NCI-H1694 treated with DMSO at 0.1 percent for 48 hours (cell line): ENCODE measurements at regions not wholly inside any gene's neighbourhood (a gene's known extent, or its start where the extent isn't known, plus 50 kb on each side); places are given as distances from the start of the nearest gene placed in this dataset.
"Not testable (repeated sequence)": the region's sequence is repeated elsewhere in the genome, so short reads cannot be mapped to it uniquely, and the experiment has no call there.

Experiments
- DNase-seq: peaks from one replicate; lab custom pipeline; 2025; lab: John Stamatoyannopoulos, UW

GRCh38 chr2:215831296-215831913, 181.9 kb downstream of the MREG start:
- no peak for DNase-seq

DNA sequence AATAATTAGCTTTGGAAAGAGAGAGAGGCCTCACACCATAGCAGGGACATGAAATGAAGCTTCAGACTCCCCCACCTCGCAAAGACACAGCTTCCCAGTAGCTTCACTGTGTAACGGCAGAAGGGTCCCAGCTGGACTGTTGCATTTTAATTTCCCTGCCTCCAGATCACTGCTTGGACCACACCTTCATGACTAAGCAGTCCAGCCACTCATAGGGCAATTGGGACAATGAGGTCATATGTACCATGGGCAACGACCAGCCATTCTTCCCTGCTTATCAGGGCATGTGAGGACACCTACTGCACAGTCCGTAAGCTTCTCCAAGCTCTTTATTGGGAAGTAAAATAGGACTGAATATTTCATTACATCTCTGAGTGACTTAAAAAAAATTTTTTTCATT, 183.0 kb downstream of the MREG start:
- DNase-seq, result no peak

GRCh38 chr2:215829261-215829660, 184.1 kb downstream of the MREG start:
- no peak for DNase-seq

DNA sequence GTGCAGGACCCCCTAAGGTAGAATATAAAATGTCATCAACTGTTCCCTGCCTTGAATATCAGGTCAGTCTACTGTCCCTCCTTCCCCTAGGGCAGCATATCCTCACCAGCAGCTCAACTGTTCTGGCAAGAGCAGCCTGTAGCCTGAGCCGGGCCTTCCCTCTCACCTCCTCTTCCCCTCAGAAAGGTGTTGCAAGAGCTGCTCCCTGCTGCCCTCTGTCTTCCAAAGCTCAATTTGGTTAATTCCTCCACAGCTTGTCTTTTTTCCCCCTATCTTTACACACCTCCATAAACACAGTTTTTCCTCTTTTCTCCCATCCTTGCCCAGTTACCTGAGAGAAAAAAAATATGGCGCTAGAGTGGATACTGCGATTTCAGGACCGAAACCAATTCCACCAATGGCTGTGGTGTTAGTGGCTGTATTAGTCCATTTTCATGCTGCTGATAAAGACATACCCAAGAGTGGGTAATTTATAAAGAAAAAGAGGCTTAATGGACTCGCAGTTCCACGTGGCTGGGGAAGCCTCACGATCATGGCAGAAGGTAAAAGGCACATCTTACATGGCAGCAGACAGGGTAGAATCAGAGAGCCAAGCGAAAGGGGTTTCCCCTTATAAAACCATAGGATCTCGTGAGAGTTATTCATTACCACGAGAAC, 184.7 kb downstream of the MREG start:
- peak; percentile 47 for DNase-seq

DNA sequence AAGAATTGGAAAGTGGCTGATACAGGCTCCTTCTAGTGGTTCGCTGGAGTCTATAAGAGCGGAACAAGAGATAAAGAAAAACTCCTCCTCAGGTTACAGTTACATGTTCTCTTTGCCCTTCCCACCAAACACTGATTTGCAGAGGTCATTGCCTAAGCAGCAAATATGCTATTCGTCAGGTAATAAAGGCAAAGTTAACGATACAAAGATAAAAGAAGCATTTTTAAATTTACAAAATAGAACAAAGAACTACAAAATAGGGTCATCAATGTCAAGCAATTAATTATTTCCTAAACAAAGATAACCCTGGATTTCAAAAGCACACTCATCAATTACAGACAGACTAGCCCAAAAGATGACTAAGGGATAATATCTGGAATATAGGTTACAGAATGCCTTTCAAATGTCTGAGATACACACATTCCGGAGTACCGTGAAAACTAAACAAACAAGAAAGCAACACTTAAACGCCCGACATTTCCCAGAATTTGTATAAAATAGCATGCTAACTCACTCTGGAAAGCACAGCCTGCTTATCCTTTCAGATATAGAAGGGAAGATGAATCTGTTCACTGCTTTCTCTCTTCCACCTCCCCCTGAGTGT, 186.4 kb downstream of the MREG start:
- DNase-seq, result no peak

- DNase-seq, result no peak
Observed at GRCh38 chr2:215826376-215826775, 187.0 kb downstream of the MREG start.

DNA sequence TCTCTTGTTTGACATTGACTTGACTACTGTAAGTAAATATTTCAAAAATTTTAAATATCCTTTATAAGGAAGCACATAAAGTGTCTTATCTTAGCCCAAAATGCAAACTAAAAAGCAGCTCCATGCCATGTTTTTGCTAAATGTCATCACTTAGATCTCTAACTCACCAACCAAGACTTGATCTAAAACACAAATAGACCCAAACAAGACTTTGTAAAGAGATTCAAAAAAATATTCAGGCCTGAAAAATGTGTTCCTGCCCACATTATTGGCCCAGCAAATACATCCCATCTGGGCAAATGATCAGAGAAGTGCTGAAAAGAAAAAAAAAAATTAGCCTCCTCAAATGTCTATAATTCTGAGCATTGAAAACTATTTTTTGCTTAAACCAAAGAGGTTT, 187.6 kb downstream of the MREG start:
- no peak for DNase-seq

DNA sequence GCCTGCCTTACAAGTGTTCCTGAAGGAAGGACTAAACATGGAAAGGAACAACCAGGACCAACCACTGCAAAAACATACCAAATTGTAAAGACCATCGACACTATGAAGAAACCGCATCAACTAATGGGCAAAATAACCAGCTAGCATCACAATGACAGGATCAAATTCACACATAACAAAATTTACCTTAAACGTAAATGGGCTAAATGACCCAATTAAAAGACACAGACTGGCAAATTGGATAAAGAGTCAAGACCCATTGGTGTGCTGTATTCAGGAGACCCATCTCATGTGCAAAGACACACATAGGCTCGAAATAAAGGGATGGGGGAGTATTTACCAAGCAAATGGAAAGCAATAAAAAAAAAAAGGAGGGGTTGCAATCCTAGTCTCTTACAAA, 192.1 kb downstream of the MREG start:
- DNase-seq, result not testable (repeated sequence)

DNA sequence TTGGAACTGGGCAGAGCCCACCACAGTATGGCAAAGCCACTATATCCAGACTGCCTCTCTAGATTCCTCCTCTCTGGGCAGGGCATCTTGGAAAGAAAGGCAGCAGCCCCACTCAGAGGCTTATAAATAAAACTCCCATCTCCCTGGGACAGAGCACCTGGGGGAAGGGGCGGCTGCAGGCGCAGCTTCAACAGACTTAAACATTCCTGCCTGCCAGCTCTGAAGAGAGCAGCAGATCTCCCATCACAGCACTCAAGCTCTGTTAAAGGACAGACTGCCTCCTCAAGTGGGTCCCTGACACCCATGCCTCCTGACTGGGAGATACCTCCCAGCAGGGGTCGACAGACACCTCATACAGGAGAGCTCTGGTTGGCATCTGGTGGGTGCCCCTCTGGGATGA, 193.6 kb downstream of the MREG start:
- DNase-seq, result not testable (repeated sequence)

DNA sequence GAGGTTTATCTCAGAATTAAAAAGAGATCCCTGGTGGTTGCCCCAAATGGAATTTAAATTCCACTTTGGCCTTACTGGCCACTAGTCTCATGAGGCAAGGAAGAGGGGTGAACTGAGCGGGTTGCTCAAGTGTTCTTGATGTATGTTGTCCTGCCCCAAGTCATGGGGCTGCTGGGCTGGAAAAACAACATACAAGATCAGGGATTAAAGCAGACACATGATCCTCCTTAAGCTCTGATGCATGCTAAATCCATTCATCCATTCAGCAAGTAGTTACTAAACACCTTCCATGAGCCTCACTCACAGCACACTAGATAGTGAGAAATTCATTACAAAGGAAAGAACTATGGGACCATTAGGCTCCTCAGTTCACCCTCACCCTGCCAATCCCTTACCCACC, 196.3 kb downstream of the MREG start:
- no peak for DNase-seq

DNA sequence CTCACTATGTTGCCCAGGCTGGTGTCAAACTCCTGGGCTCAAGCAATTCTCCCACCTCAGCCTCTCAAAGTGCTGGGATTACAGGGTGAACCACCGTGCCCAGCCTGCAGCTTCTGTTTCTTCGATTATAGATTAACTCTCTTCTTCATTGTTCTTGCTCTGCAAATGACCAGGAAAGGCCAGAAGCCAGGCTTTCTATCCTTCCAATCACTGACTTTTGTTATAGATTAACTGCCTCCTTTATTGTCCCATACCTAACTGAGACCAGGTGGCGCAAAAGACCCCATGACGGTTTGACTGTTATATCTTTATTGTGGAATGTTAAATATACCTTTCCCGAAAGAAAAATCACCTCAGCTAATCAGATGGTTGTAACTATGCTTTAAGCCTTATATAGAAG, 196.9 kb downstream of the MREG start:
- DNase-seq, result no peak

DNA sequence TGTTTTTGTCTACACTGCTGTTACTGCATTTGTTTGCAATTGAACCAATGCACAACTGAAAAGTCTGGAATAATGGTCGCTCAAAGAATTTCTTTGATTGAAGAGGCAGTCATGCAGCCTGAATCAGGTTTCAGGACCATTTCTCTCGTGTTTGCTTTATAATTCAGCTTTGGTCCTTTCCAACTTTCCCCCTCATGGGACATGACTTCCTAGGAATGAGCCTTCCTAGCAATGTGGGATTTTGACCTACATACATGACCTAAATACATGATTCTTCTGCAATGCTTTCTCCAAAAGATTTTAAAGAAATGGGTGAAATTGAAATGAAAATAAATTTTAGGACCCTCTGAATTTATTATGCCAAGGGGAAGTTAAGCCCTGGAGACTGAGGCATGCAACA, 197.4 kb downstream of the MREG start:
- DNase-seq, result no peak

DNA sequence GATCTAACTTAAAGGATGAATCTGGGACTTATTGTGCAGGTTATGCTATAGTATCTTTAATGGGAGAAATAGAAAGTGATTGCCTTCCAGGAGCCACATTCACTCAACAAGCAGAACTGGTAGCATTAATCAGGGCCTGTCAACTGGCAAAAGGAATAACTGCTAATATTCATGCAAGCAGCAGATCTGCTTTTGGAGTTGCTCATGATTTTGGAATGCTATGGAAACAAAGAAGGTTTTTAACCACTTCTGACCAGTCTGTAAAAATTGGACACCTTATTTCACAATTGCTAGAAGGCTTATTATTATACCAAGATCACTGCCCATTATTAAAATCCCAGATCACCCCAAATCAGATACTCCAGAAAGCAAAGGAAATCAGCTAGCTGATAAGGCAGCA, 200.4 kb downstream of the MREG start:
- no peak for DNase-seq

DNA sequence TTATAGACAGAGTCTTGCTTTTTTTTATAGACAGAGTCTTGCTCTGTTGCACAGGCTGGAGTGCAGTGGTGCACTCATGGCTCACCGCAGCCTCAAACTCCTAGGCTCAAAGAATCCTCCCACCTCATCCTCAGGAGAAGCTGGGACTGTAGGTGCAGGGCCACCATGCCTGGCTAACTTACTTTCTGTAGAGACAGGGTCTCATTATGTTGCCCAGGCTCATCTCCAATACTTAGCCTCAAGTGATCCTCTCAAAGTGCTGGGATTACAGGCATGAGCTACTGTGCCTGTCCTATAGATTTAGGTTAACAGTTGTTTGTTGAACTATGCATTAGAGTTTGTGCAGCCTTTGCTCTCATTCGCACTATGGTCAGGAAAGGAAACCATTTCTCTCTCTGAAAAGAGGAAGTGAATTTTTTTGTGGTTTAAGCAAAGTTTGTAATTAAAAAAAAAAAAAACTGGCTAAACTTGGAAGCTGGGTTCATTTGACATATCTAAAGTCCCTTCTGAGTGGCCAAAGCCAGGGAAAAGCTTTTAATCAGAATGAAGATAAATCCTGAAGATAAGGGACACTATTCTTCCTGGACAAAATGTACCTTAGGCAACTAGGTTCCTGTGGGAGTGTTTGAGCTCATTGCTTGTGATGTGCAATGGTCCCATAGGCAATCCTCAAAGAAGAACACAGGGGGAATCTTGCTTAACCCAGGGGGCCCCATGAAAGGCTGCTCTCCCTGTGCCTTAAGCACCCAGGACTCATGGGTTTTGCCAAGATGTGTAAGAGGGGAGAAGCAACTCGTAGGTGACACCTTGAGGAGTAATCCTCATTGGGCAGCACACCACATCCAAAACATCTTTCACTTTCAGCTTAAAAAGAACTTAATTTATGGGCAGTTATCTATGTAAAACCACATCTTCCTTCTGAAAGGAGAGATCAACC, 201.7 kb downstream of the MREG start:
- no peak for DNase-seq

- no peak for DNase-seq
Observed at GRCh38 chr2:215811003-215811402, 202.3 kb downstream of the MREG start.

- no peak for DNase-seq
Observed at GRCh38 chr2:215808996-215809395, 204.4 kb downstream of the MREG start.

GRCh38 chr2:215808194-215808593, 205.2 kb downstream of the MREG start:
- DNase-seq, result no peak

GRCh38 chr2:215805493-215805892, 207.9 kb downstream of the MREG start:
- DNase-seq, result no peak

DNA sequence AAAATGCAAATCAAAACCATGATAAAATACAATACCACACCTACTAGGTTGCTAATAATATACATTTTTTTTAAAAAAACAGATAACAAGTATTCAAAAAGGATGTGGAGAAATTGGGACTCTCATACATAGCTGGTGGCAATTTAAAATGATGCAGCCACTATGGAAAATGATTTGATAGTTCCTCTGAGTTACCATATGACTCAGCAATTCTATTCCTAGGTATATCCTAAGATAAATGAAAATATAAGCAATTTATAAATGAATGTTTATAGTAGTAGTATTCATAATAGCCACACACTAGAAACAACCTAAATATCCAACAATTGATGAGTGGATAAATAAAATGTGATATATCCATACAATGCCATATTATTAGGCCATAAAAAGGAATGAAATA, 210.2 kb downstream of the MREG start:
- DNase-seq, result no peak

GRCh38 chr2:215799194-215799593, 214.2 kb downstream of the MREG start:
- DNase-seq, result no peak

DNA sequence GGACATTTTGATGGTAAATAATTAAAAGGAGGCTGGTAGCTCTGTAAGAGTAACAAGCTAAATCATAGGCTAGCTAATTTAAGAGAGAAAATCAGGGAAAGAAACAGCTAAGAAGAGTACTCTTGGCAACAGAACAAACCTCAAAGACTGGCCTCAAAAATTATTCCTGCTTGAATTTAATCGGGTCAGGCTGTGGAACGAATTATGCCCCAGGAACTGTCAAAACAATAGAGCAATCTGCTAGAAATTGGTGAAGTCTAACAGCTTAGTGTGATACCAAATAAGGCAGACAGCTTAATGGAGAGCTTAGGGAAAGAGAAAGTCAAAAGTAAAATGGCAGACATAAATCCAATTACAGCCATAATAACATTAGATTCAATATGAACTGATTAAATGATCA, 215.7 kb downstream of the MREG start:
- no peak for DNase-seq

DNA sequence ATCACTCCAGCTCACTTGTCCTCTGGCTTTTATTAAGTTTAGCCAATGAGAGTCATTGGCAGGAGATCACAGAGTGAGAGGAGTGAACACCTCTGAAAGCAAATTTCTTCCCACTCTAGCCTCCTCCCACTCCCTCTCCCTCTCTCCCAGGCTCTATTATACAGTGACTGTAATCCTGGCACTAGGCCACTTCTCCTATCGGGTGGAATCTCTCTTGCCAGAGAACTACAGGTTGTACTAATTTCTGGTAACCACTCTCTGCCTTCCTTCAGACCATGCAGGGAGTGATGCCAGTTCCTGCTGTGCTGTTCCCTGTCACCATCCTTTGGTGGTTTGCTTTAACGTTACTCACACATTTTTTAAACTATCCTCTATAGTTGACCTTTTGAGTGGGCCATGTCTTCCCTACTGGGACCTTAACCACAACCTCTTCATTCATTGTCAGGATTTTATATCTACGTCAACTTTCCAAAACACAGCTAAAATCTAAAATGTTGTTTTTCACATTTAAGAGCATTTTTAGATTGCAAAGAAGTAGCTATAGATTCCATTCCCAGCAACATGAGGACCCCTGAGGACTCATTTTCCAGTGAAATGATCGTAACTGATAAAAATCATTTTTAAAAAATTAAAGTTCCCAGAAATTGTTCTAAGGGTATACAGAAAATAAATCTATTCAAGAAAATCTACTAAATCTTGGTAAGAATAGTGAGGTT, 217.1 kb downstream of the MREG start:
- no peak for DNase-seq
